ENCODE measurements at regions not wholly inside any gene's neighbourhood (a gene's known extent, or its start where the extent isn't known, plus 50 kb on each side); places are given as distances from the start of the nearest gene placed in this dataset.

GRCh38 chr2:221178139-221178538, 394.0 kb downstream of the EPHA4 start:
- Mint-ChIP-seq H3K36me3 (no peaks in the 10 kb centered on the region), H3K4me3 (no peak overlapping the region), H3K9me3 (peaks cover 1% of the 10 kb centered on the region), H3K27ac (no peak overlapping the region), H3K4me1 (no peaks in the 10 kb centered on the region), H3K27me3 (no peaks in the 10 kb centered on the region)
- no peak for DNase-seq

GRCh38 chr2:221186873-221187272, 385.2 kb downstream of the EPHA4 start:
- Mint-ChIP-seq H3K4me1 (no peaks in the 10 kb centered on the region), H3K27ac (no peak overlapping the region), H3K9me3 (no peaks in the 10 kb centered on the region), H3K27me3 (no peaks in the 10 kb centered on the region), H3K36me3 (no peaks in the 10 kb centered on the region), H3K4me3 (no peak overlapping the region)
- no peak for DNase-seq

GRCh38 chr2:221189431-221190067, 382.6 kb downstream of the EPHA4 start:
- no peaks in the 10 kb centered on the region for H3K36me3 Mint-ChIP-seq

GRCh38 chr2:221195829-221196228, 376.3 kb downstream of the EPHA4 start:
- no peaks in the 10 kb centered on the region for H3K36me3 Mint-ChIP-seq
- no peaks in the 10 kb centered on the region for H3K27me3 Mint-ChIP-seq
- no peak for DNase-seq
- no peaks in the 10 kb centered on the region for H3K9me3 Mint-ChIP-seq
- no peak overlapping the region for H3K27ac Mint-ChIP-seq
- no peaks in the 10 kb centered on the region for H3K4me1 Mint-ChIP-seq
- no peak overlapping the region for H3K4me3 Mint-ChIP-seq

More at GRCh38 chr2:221189431-221190067, 382.6 kb downstream of the EPHA4 start:
- H3K9me3 Mint-ChIP-seq, result no peaks in the 10 kb centered on the region
- H3K27me3 Mint-ChIP-seq, result no peaks in the 10 kb centered on the region
- H3K27ac Mint-ChIP-seq, result no peak overlapping the region
- DNase-seq, result no peak
- H3K4me1 Mint-ChIP-seq, result no peaks in the 10 kb centered on the region
- no peak overlapping the region for H3K4me3 Mint-ChIP-seq

- Mint-ChIP-seq H3K4me3 (no peak overlapping the region), H3K27ac (no peak overlapping the region), H3K27me3 (no peaks in the 10 kb centered on the region), H3K4me1 (no peaks in the 10 kb centered on the region), H3K36me3 (no peaks in the 10 kb centered on the region), H3K9me3 (no peaks in the 10 kb centered on the region)
- DNase-seq, result no peak
Observed at GRCh38 chr2:221197225-221197856, 374.8 kb downstream of the EPHA4 start.

GRCh38 chr2:221198309-221198708, 373.8 kb downstream of the EPHA4 start:
- H3K4me1 Mint-ChIP-seq, result no peaks in the 10 kb centered on the region
- no peak overlapping the region for H3K4me3 Mint-ChIP-seq
- no peak overlapping the region for H3K27ac Mint-ChIP-seq

GRCh38 chr2:221200184-221200839, 371.8 kb downstream of the EPHA4 start:
- Mint-ChIP-seq H3K9me3 (no peaks in the 10 kb centered on the region), H3K4me1 (no peaks in the 10 kb centered on the region), H3K4me3 (no peak overlapping the region), H3K36me3 (no peaks in the 10 kb centered on the region), H3K27ac (no peak overlapping the region), H3K27me3 (no peaks in the 10 kb centered on the region)
- no peak for DNase-seq

More at GRCh38 chr2:221198309-221198708, 373.8 kb downstream of the EPHA4 start:
- DNase-seq, result no peak
- Mint-ChIP-seq H3K36me3 (no peaks in the 10 kb centered on the region), H3K9me3 (no peaks in the 10 kb centered on the region), H3K27me3 (no peaks in the 10 kb centered on the region)

GRCh38 chr2:221202431-221202830, 369.7 kb downstream of the EPHA4 start:
- H3K36me3 Mint-ChIP-seq, result no peaks in the 10 kb centered on the region
- H3K4me1 Mint-ChIP-seq, result no peaks in the 10 kb centered on the region
- DNase-seq, result no peak
- H3K9me3 Mint-ChIP-seq, result no peaks in the 10 kb centered on the region
- no peak overlapping the region for H3K4me3 Mint-ChIP-seq
- no peaks in the 10 kb centered on the region for H3K27me3 Mint-ChIP-seq
- H3K27ac Mint-ChIP-seq, result no peak overlapping the region

- Mint-ChIP-seq H3K4me3 (no peak overlapping the region), H3K4me1 (no peaks in the 10 kb centered on the region), H3K27me3 (no peaks in the 10 kb centered on the region), H3K27ac (no peak overlapping the region), H3K36me3 (no peaks in the 10 kb centered on the region), H3K9me3 (no peaks in the 10 kb centered on the region)
- no peak for DNase-seq
Observed at GRCh38 chr2:221203125-221203524, 369.0 kb downstream of the EPHA4 start.

- Mint-ChIP-seq H3K4me1 (no peaks in the 10 kb centered on the region), H3K27me3 (no peaks in the 10 kb centered on the region), H3K4me3 (no peak overlapping the region), H3K9me3 (no peaks in the 10 kb centered on the region), H3K27ac (no peak overlapping the region), H3K36me3 (no peaks in the 10 kb centered on the region)
- DNase-seq, result no peak
Observed at GRCh38 chr2:221203856-221204255, 368.2 kb downstream of the EPHA4 start.

GRCh38 chr2:221204699-221205098, 367.4 kb downstream of the EPHA4 start:
- Mint-ChIP-seq H3K27me3 (no peaks in the 10 kb centered on the region), H3K36me3 (no peaks in the 10 kb centered on the region), H3K9me3 (no peaks in the 10 kb centered on the region), H3K27ac (no peak overlapping the region), H3K4me1 (no peaks in the 10 kb centered on the region), H3K4me3 (no peak overlapping the region)
- DNase-seq, result no peak

- no peaks in the 10 kb centered on the region for H3K4me1 Mint-ChIP-seq
- DNase-seq, result no peak
- H3K36me3 Mint-ChIP-seq, result no peaks in the 10 kb centered on the region
- H3K27ac Mint-ChIP-seq, result no peak overlapping the region
- H3K9me3 Mint-ChIP-seq, result no peaks in the 10 kb centered on the region
- no peaks in the 10 kb centered on the region for H3K27me3 Mint-ChIP-seq
- no peak overlapping the region for H3K4me3 Mint-ChIP-seq
Observed at GRCh38 chr2:221205103-221205673, 366.9 kb downstream of the EPHA4 start.

- no peaks in the 10 kb centered on the region for H3K9me3 Mint-ChIP-seq
- no peak overlapping the region for H3K27ac Mint-ChIP-seq
- no peak for DNase-seq
- H3K4me3 Mint-ChIP-seq, result no peak overlapping the region
- H3K27me3 Mint-ChIP-seq, result no peaks in the 10 kb centered on the region
- no peaks in the 10 kb centered on the region for H3K36me3 Mint-ChIP-seq
- H3K4me1 Mint-ChIP-seq, result no peaks in the 10 kb centered on the region
Observed at GRCh38 chr2:221210686-221211085, 361.4 kb downstream of the EPHA4 start.

GRCh38 chr2:221211653-221212052, 360.5 kb downstream of the EPHA4 start:
- DNase-seq, result no peak
- H3K27ac Mint-ChIP-seq, result no peak overlapping the region
- H3K9me3 Mint-ChIP-seq, result no peaks in the 10 kb centered on the region
- no peak overlapping the region for H3K4me3 Mint-ChIP-seq
- no peaks in the 10 kb centered on the region for H3K27me3 Mint-ChIP-seq
- H3K4me1 Mint-ChIP-seq, result no peaks in the 10 kb centered on the region
- no peaks in the 10 kb centered on the region for H3K36me3 Mint-ChIP-seq

GRCh38 chr2:221212105-221212504, 360.0 kb downstream of the EPHA4 start:
- Mint-ChIP-seq H3K27me3 (no peaks in the 10 kb centered on the region), H3K36me3 (no peaks in the 10 kb centered on the region), H3K9me3 (no peaks in the 10 kb centered on the region)

More at GRCh38 chr2:221212105-221212504, 360.0 kb downstream of the EPHA4 start:
- no peak overlapping the region for H3K4me3 Mint-ChIP-seq
- DNase-seq, result no peak
- no peaks in the 10 kb centered on the region for H3K4me1 Mint-ChIP-seq
- no peak overlapping the region for H3K27ac Mint-ChIP-seq

Data from activated naive CD8-positive, alpha-beta T cell treated with anti-CD3 and anti-CD28 coated beads for 36 hours (primary cell).